KMS-11 (cell line): ENCODE measurements at regions not wholly inside any gene's neighbourhood (a gene's known extent, or its start where the extent isn't known, plus 50 kb on each side); places are given as distances from the start of the nearest gene placed in this dataset.

ENCODE experiments used
- H2AFZ ChIP-seq: fragments of 200-600 bp; sonication (generic); 2 replicates; pipeline ENCODE4 v1.6.1; 2016; ENCODE audit warnings: antibody characterized with exemption, mixed run types, low read depth
- H3K27ac ChIP-seq: fragments of 200-600 bp; sonication (generic); 2 replicates; pipeline ENCODE4 v1.6.1; 2016; ENCODE audit warnings: mild to moderate bottlenecking, mixed run types
- H3K27me3 ChIP-seq: fragments of 200-600 bp; sonication (generic); 2 replicates; pipeline ENCODE4 v1.6.1; 2017; ENCODE audit warnings: mild to moderate bottlenecking, low read depth, mixed run types, moderate library complexity; ENCODE audit not compliant: insufficient read depth
- H3K36me3 ChIP-seq: fragments of 200-600 bp; sonication (generic); 2 replicates; pipeline ENCODE4 v1.6.1; 2017; ENCODE audit warnings: mild to moderate bottlenecking, mixed run types; ENCODE audit not compliant: insufficient read depth
- H3K4me1 ChIP-seq: fragments of 200-600 bp; sonication (generic); 2 replicates; pipeline ENCODE4 v1.6.1; 2016; ENCODE audit warnings: mild to moderate bottlenecking, low read depth, mixed run types; ENCODE audit not compliant: poor library complexity, severe bottlenecking
- H3K4me2 ChIP-seq: fragments of 200-600 bp; sonication (generic); 2 replicates; pipeline ENCODE4 v1.7.0; 2016; ENCODE audit warnings: mild to moderate bottlenecking, mixed run types
- H3K4me3 ChIP-seq: fragments of 200-600 bp; sonication (generic); IDR thresholded peaks from 2 replicates; pipeline ENCODE4 v1.6.1; 2017; ENCODE audit warnings: low read depth, low read length, mixed read lengths; ENCODE audit not compliant: insufficient read depth
- H3K79me2 ChIP-seq: fragments of 200-600 bp; sonication (generic); 2 replicates; pipeline ENCODE4 v1.6.1; 2016; ENCODE audit warnings: low read depth, mixed run types; ENCODE audit not compliant: insufficient read depth
- H3K9ac ChIP-seq: fragments of 200-600 bp; sonication (generic); 2 replicates; pipeline ENCODE4 v1.6.1; 2016; ENCODE audit warnings: mild to moderate bottlenecking, mixed run types
- H4K20me1 ChIP-seq: fragments of 200-600 bp; sonication (generic); 2 replicates; pipeline ENCODE4 v1.6.1; 2016; ENCODE audit warnings: mild to moderate bottlenecking, mixed run types; ENCODE audit not compliant: insufficient read depth
- CTCF ChIP-seq: fragments of 200-600 bp; sonication (generic); conservative IDR thresholded peaks from 2 replicates; pipeline ENCODE4 v1.6.1; 2017; ENCODE audit warnings: low read depth, mild to moderate bottlenecking, antibody characterized with exemption, low read length, moderate library complexity, mixed read lengths

- Histone ChIP-seq H3K4me1 (no peaks in the 10 kb centered on the region), H3K4me3 (no peak overlapping the region), H4K20me1 (no peaks in the 10 kb centered on the region), H3K27ac (no peak overlapping the region), H3K79me2 (no peaks in the 10 kb centered on the region), H3K27me3 (no peaks in the 10 kb centered on the region), H2AFZ (no peak overlapping the region), H3K9ac (no peak overlapping the region), H3K36me3 (no peaks in the 10 kb centered on the region), H3K4me2 (no peak overlapping the region)
- TF ChIP-seq CTCF = no peak
These were observed 336.1 kb downstream of the MLLT3 start for GRCh38 chr9:20286154-20286700.

- H3K9ac ChIP-seq = no peak overlapping the region
- H3K36me3 ChIP-seq = no peaks in the 10 kb centered on the region
- no peak overlapping the region for H2AFZ ChIP-seq
- no peak overlapping the region for H3K4me2 ChIP-seq
- no peaks in the 10 kb centered on the region for H3K27me3 ChIP-seq
- H3K4me3 ChIP-seq = no peak overlapping the region
- H3K27ac ChIP-seq = no peak overlapping the region
- no peak for TF ChIP-seq CTCF
- no peaks in the 10 kb centered on the region for H4K20me1 ChIP-seq
- H3K4me1 ChIP-seq = no peaks in the 10 kb centered on the region
- no peaks in the 10 kb centered on the region for H3K79me2 ChIP-seq
These were observed 337.6 kb downstream of the MLLT3 start for GRCh38 chr9:20284601-20285289.

GRCh38 chr9:20280330-20280729, 342.0 kb downstream of the MLLT3 start:
- Histone ChIP-seq H3K4me2 (no peak overlapping the region), H3K27me3 (no peaks in the 10 kb centered on the region), H3K4me3 (no peak overlapping the region), H3K79me2 (no peaks in the 10 kb centered on the region), H3K36me3 (no peaks in the 10 kb centered on the region), H3K27ac (no peak overlapping the region), H3K9ac (no peak overlapping the region), H2AFZ (no peak overlapping the region), H4K20me1 (no peaks in the 10 kb centered on the region), H3K4me1 (no peaks in the 10 kb centered on the region)
- no peak for TF ChIP-seq CTCF

- H3K4me1 ChIP-seq = no peaks in the 10 kb centered on the region
- H3K4me2 ChIP-seq = no peak overlapping the region
- H3K9ac ChIP-seq = no peak overlapping the region
- H3K36me3 ChIP-seq = no peaks in the 10 kb centered on the region
- no peaks in the 10 kb centered on the region for H4K20me1 ChIP-seq
- H3K4me3 ChIP-seq = no peak overlapping the region
- H2AFZ ChIP-seq = no peak overlapping the region
- no peak for TF ChIP-seq CTCF
- no peaks in the 10 kb centered on the region for H3K79me2 ChIP-seq
- H3K27me3 ChIP-seq = no peaks in the 10 kb centered on the region
- H3K27ac ChIP-seq = no peak overlapping the region
These were observed 345.5 kb downstream of the MLLT3 start for GRCh38 chr9:20276762-20277161.
